NCI-H128 (cell line): ENCODE measurements at regions not wholly inside any gene's neighbourhood (a gene's known extent, or its start where the extent isn't known, plus 50 kb on each side); places are given as distances from the start of the nearest gene placed in this dataset.

Experiments used
- DNase-seq: peaks from one replicate; lab custom pipeline; 2025; ENCODE audit not compliant: unreplicated experiment; lab: John Stamatoyannopoulos, UW

- DNase-seq: no peak
Observed at GRCh38 chr10:113219446-113219845, 269.4 kb downstream of the TCF7L2 start.

DNA sequence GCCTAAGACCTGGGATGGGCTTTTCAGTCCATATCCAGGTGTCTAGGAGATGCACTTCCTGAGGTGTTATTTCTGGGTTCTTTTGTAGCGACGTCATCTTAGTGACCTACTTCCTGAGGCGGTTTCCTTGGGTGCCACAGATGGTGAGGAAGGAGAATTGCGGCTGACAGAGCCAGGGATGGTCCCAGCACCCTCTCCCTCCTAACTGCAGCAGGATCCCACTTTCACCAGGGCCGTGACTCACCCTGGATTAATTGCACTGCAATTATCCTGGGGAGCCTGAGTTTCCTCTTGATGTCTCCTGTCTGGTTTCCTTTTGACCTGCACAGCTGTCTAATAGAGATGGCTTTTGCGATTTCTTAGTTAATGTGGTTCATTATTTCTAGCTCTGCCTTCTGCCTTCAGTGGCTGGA is 271.7 kb downstream of the TCF7L2 start:
- no peak for DNase-seq

- DNase-seq: no peak
Observed at GRCh38 chr10:113222207-113222606, 272.2 kb downstream of the TCF7L2 start.

DNA sequence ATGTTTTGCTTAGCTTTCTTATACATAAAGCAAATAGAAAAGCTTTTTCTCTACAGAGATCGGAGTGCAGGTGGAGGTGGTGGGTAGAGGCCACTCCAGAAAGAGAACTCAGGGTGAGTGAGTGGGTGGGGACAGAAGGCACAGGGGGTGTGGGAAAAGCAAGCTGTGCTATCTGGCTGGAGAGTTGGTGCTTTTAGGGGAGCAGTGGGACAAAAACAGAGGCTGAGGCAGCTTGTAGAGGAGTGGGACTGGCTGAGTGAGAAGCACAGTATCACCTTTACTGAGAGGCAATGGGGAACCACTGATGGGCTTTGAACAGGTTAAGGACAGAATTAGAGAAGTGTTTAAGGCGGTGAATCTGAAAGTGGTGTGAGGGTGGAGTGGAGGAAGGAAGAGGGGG is 275.3 kb downstream of the TCF7L2 start:
- no peak for DNase-seq

GRCh38 chr10:113225903-113226302 is 275.9 kb downstream of the TCF7L2 start:
- no peak for DNase-seq

DNA sequence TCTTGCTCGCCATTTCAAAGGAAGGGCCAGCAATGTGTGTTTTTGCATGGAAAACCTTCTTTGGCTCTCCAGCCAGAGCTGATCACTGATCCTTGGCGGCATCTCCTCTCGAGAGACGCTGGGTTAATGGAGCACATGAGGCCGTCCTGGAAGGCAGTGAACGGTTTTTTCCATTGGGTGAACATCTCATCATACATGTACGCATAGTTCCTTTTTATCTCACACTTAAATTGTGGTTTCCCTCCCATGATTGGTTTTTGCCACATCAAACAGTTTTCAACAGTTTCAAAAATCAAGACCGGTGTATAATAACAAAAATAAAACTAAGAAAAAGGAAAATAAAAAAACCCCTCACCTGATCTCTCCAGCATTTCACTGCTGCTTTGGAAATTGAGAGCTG is 276.4 kb downstream of the TCF7L2 start:
- DNase-seq: no peak

GRCh38 chr10:113226831-113227445 is 276.9 kb downstream of the TCF7L2 start:
- no peak for DNase-seq

DNA sequence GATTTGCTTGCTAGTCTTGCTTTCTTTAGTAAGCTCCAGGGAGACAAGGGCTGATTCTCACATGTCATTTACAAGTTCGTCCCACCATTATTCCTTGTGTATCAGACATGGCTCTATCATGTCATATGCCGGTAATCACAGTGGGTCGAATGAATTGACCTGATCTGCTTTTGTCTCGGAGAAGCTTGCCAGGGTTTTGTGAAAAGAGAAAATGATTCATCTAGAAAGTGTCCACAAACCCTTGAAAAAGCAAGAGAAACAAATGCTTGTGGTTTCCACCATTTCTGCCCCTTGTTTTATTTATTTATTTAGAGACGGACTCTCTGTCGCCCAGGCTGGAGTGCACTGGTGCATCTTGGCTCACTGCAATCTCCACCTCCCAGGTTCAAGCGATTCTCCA is 278.5 kb downstream of the TCF7L2 start:
- DNase-seq: no peak

GRCh38 chr10:113230011-113230610 is 280.1 kb downstream of the TCF7L2 start:
- DNase-seq: no peak

DNA sequence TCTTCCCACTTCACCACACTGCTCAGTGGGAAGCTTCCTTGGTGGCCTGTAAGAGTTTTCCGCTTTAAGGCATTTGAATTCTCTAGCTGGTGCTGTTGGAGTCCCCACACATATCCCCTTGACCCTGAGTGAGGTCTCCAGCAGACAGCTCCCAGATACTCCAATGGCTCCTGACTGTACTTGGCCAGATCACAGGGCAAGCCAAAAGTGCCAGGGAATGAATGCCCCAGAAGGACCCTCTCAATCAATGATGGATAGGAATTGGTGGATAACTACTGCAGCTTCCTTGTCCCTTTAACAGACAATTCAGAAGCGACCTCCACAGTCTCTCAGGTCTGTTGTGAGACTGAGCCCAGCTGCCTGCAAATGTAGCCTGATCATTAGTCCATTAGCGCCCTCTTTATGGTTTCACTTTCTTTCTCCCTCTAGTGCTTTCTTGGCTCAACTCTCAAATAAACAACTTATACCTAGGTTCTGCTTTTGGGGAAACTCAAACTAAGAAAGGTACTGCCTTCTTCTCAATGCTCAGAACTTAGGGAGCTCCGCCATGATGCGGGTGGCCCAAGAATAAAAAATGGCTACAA is 283.0 kb downstream of the TCF7L2 start:
- no peak for DNase-seq

GRCh38 chr10:113234481-113234880 is 284.4 kb downstream of the TCF7L2 start:
- no peak for DNase-seq

DNA sequence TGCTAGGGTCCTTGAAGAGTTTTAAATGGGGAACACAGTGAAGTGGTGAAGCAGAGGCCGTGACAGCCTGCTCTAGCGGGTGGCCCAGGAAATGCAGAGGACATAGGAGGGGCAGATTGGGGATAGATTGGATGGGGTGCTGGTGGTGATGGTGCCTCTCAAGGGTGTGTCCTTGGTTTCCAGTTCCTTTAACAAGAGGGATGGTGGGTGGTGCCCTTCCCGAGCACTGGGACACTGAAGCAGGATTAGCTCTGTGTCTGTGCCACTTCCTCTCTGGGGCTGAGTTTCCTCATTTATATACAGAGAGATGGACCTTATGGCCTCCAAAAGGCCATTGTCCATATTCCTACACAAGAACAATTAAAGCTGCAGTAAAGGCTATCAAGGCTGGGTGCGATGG is 285.5 kb downstream of the TCF7L2 start:
- DNase-seq: no peak

GRCh38 chr10:113236998-113237397 is 287.0 kb downstream of the TCF7L2 start:
- no peak for DNase-seq

DNA sequence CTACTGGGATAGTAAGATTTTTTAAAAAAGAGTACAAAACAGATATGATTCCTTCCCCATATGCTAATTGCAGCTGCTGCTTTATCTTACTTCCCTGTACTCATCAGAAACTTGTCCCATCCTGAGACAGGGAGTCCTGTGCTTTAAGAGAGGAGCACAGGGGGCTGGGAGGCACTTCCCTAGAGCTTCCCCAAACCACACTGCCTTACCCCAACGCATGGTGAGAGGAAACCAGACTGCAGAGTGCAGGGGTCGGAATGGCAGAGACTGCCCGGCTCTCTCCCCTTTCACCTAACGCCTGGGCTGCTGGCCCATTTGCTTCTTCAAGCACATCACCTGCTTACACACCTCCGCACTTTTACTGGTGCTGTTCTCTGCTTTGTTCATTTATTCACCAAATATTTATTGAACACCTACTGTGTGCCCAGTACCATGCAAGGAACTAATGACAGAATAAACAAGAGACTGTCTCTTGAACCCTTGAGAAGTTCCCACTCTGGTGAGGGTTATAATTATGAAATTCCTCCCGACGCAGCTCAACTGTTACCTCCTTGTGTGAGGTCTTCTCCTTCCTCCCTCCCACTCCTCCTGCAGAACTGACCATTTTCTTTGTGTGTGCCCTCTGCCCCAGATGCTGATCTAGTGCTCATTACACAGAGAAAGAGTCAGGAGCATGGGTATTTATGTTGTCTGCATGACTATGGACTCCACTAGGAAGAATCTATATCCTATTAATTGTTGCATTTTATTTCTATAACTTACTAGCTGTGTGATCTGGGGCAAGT is 289.7 kb downstream of the TCF7L2 start:
- DNase-seq: no peak

- no peak for DNase-seq
Observed at GRCh38 chr10:113240736-113241135, 290.7 kb downstream of the TCF7L2 start.

DNA sequence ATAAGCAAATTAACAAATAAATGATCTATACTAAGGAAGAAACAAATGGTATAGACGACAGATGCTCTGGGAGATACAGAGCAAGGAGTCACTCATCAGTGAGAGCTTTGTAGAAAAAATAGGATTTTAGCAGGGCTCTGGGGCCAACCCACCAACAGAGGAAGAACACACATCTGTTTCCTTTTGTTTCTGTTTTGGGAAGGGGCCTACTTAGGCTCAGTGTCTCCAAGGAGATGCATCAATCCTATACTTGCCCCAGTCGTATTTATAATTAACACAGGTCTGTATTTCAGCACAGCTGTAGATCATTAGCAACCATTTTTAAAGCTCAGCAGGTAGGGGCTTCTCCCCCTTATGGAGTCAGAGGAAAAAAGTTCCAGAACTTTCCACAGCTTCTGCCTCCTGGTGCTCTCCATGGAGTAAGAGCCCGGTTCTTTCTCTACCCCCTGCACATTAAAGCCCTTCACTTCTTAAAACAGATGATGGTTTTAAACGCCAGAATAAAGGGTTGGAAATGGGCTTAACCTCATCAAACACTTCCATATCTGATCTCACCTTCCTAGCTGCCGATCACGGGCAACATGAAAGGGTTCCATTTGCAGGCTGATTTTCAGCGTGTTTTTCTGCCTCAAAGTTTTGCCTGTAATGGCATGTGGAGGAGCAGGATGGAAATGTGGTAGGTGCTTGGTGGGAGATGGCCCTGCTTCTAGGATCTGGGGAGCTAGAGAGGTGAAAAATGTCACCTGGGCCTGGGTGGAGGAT is 291.7 kb downstream of the TCF7L2 start:
- DNase-seq: no peak

- DNase-seq: no peak
Observed at GRCh38 chr10:113243311-113243710, 293.3 kb downstream of the TCF7L2 start.

- DNase-seq: no peak
Observed at GRCh38 chr10:113244750-113245149, 294.7 kb downstream of the TCF7L2 start.

DNA sequence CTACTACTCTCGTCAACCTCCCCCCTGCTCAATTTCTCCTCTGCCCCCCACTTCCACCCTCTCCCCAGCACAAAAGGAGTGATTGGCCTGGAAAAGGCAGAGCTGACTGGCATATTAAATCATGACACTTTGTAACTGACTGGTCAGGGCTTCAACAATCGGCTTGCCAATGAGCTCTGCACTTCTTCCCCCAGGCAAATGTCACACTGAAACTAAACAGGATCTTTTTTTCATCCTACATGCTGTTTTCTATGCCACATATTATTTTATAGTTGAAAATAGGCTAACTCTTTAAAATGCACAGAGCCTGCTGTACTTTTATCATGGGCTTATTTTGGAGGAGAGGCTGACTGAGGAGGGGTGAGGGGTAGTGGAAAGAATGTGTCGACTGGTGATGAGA is 295.2 kb downstream of the TCF7L2 start:
- no peak for DNase-seq

GRCh38 chr10:113247050-113247449 is 297.0 kb downstream of the TCF7L2 start:
- no peak for DNase-seq
